ENCODE measurements at regions not wholly inside any gene's neighbourhood (a gene's known extent, or its start where the extent isn't known, plus 50 kb on each side); places are given as distances from the start of the nearest gene placed in this dataset.

DNA sequence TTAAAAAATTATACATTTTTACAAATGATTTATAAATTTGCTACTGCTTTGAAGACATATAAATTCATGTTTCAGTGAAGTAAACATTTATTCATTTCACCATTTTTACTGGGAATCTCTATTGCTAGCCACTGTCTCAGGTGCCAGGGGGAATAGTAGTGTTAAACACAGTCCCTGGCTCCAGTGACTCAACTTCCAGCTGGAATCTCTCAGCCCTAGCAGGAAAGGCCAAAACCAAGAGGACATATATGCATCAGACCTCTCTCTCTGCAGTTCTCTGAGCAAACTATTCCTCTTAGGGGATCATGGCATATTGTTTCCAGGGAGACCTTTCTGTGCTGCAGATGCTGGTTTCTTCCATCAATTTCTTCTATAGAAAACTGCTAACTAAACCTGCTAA is 1009.0 kb upstream of the LCORL start:
- Histone ChIP-seq H3K14ac (ENCODE audit: low read length in 2 of 2) (no peak overlapping the region), H2AK5ac (ENCODE audit: low read length, severe bottlenecking) (peak overlapping the region; percentile 92), H3K4me2 (ENCODE audit: low read length, poor library complexity, severe bottlenecking) (no peak overlapping the region), H4K8ac (ENCODE audit: low read length) (no peak overlapping the region), H2BK120ac (ENCODE audit: low read depth, low read length) (no peak overlapping the region), H3K18ac (ENCODE audit: low read depth in 1 of 2, low read length in 2 of 2) (peak overlapping the region in 1 of 2 experiments; percentile 54), H2BK12ac (ENCODE audit: low read length in 2 of 2) (peak overlapping the region in 1 of 2 experiments; percentile 66), H3K4ac (ENCODE audit: low read depth in 1 of 2, low read length in 2 of 2) (no peak overlapping the region), H3K36me3 (ENCODE audit: control insufficient read depth in 1 of 2, insufficient read depth in 2 of 2, low read depth in 1 of 2, low read length in 2 of 2) (no peaks in the 10 kb centered on the region), H3K4me1 (ENCODE audit: control insufficient read depth, insufficient read depth, low read depth, low read length) (peaks cover 4% of the 10 kb centered on the region), H2AFZ (ENCODE audit: low read depth, low read length) (no peak overlapping the region), H2BK15ac (ENCODE audit: low read depth, poor library complexity, severe bottlenecking) (no peak overlapping the region), H4K91ac (ENCODE audit: low read length) (no peak overlapping the region), H3K27me3 (ENCODE audit: control insufficient read depth in 1 of 2, insufficient read depth in 1 of 2, low read length in 2 of 2) (no peaks in the 10 kb centered on the region), H3K27ac (ENCODE audit: low read length, poor library complexity, severe bottlenecking) (peak overlapping the region; percentile 96), H3K23ac (ENCODE audit: low read length in 2 of 2) (no peak overlapping the region), H3K9me3 (ENCODE audit: control insufficient read depth, low read length) (no peaks in the 10 kb centered on the region), H2BK5ac (ENCODE audit: low read depth, low read length, poor library complexity, severe bottlenecking) (peak overlapping the region; percentile 76), H3K9ac (ENCODE audit: low read length) (no peak overlapping the region), H3K79me1 (replicated peaks; ENCODE audit: low read length, poor library complexity, severe bottlenecking) (no peaks in the 10 kb centered on the region), H3K4me3 (ENCODE audit: insufficient read depth in 1 of 2, low read depth in 1 of 2, low read length in 2 of 2) (no peak overlapping the region)
- peak; percentile 33 for DNase-seq

GRCh38 chr4:19030048-19030447 is 1008.5 kb upstream of the LCORL start:
- Histone ChIP-seq H3K27ac (ENCODE audit: low read length, poor library complexity, severe bottlenecking) (peak overlapping the region; percentile 96), H3K18ac (ENCODE audit: low read depth in 1 of 2, low read length in 2 of 2) (no peak overlapping the region), H2AK5ac (ENCODE audit: low read length, severe bottlenecking) (no peak overlapping the region), H2BK15ac (ENCODE audit: low read depth, poor library complexity, severe bottlenecking) (no peak overlapping the region), H4K91ac (ENCODE audit: low read length) (no peak overlapping the region), H3K9me3 (ENCODE audit: control insufficient read depth, low read length) (no peaks in the 10 kb centered on the region), H3K79me1 (replicated peaks; ENCODE audit: low read length, poor library complexity, severe bottlenecking) (no peaks in the 10 kb centered on the region), H2AFZ (ENCODE audit: low read depth, low read length) (no peak overlapping the region), H3K4me2 (ENCODE audit: low read length, poor library complexity, severe bottlenecking) (peak overlapping the region; percentile 22), H2BK12ac (ENCODE audit: low read length in 2 of 2) (no peak overlapping the region), H3K36me3 (ENCODE audit: control insufficient read depth in 1 of 2, insufficient read depth in 2 of 2, low read depth in 1 of 2, low read length in 2 of 2) (no peaks in the 10 kb centered on the region), H2BK120ac (ENCODE audit: low read depth, low read length) (no peak overlapping the region), H3K14ac (ENCODE audit: low read length in 2 of 2) (no peak overlapping the region), H3K4me1 (ENCODE audit: control insufficient read depth, insufficient read depth, low read depth, low read length) (peaks cover 4% of the 10 kb centered on the region), H3K4ac (ENCODE audit: low read depth in 1 of 2, low read length in 2 of 2) (no peak overlapping the region), H4K8ac (ENCODE audit: low read length) (no peak overlapping the region), H3K27me3 (ENCODE audit: control insufficient read depth in 1 of 2, insufficient read depth in 1 of 2, low read length in 2 of 2) (no peaks in the 10 kb centered on the region), H3K9ac (ENCODE audit: low read length) (no peak overlapping the region), H2BK5ac (ENCODE audit: low read depth, low read length, poor library complexity, severe bottlenecking) (no peak overlapping the region), H3K23ac (ENCODE audit: low read length in 2 of 2) (no peak overlapping the region), H3K4me3 (ENCODE audit: insufficient read depth in 1 of 2, low read depth in 1 of 2, low read length in 2 of 2) (no peak overlapping the region)
- no peak for DNase-seq
- 28% methylated on average over 2 of the region's 2 CpGs for WGBS

GRCh38 chr4:19026281-19026680 is 1004.7 kb upstream of the LCORL start:
- Histone ChIP-seq H3K27ac (ENCODE audit: low read length, poor library complexity, severe bottlenecking) (no peak overlapping the region), H2BK15ac (ENCODE audit: low read depth, poor library complexity, severe bottlenecking) (no peak overlapping the region), H3K18ac (ENCODE audit: low read depth in 1 of 2, low read length in 2 of 2) (no peak overlapping the region), H3K9me3 (ENCODE audit: control insufficient read depth, low read length) (no peaks in the 10 kb centered on the region), H3K4me1 (ENCODE audit: control insufficient read depth, insufficient read depth, low read depth, low read length) (no peaks in the 10 kb centered on the region), H3K9ac (ENCODE audit: low read length) (no peak overlapping the region), H2AFZ (ENCODE audit: low read depth, low read length) (no peak overlapping the region), H4K91ac (ENCODE audit: low read length) (no peak overlapping the region), H2BK5ac (ENCODE audit: low read depth, low read length, poor library complexity, severe bottlenecking) (no peak overlapping the region), H3K79me1 (replicated peaks; ENCODE audit: low read length, poor library complexity, severe bottlenecking) (no peaks in the 10 kb centered on the region), H3K14ac (ENCODE audit: low read length in 2 of 2) (no peak overlapping the region), H3K4me3 (ENCODE audit: insufficient read depth in 1 of 2, low read depth in 1 of 2, low read length in 2 of 2) (no peak overlapping the region), H3K4ac (ENCODE audit: low read depth in 1 of 2, low read length in 2 of 2) (no peak overlapping the region), H2AK5ac (ENCODE audit: low read length, severe bottlenecking) (no peak overlapping the region), H3K23ac (ENCODE audit: low read length in 2 of 2) (no peak overlapping the region), H4K8ac (ENCODE audit: low read length) (no peak overlapping the region), H3K36me3 (ENCODE audit: control insufficient read depth in 1 of 2, insufficient read depth in 2 of 2, low read depth in 1 of 2, low read length in 2 of 2) (no peaks in the 10 kb centered on the region), H3K4me2 (ENCODE audit: low read length, poor library complexity, severe bottlenecking) (no peak overlapping the region), H3K27me3 (ENCODE audit: control insufficient read depth in 1 of 2, insufficient read depth in 1 of 2, low read length in 2 of 2) (no peaks in the 10 kb centered on the region), H2BK12ac (ENCODE audit: low read length in 2 of 2) (no peak overlapping the region), H2BK120ac (ENCODE audit: low read depth, low read length) (no peak overlapping the region)
- DNase-seq = no peak
- 66% methylated on average over 1 of the region's 1 CpG for WGBS

GRCh38 chr4:19025031-19025430 is 1003.5 kb upstream of the LCORL start:
- H2AK5ac ChIP-seq (ENCODE audit: low read length, severe bottlenecking) = peak overlapping the region; percentile 73
- H3K4ac ChIP-seq (ENCODE audit: low read depth in 1 of 2, low read length in 2 of 2) = no peak overlapping the region
- H3K9ac ChIP-seq (ENCODE audit: low read length) = no peak overlapping the region
- no peaks in the 10 kb centered on the region for H3K79me1 ChIP-seq (replicated peaks; ENCODE audit: low read length, poor library complexity, severe bottlenecking)
- no peak overlapping the region for H3K18ac ChIP-seq (ENCODE audit: low read depth in 1 of 2, low read length in 2 of 2)
- H3K4me1 ChIP-seq (ENCODE audit: control insufficient read depth, insufficient read depth, low read depth, low read length) = no peaks in the 10 kb centered on the region
- no peak overlapping the region for H2BK12ac ChIP-seq (ENCODE audit: low read length in 2 of 2)
- H3K36me3 ChIP-seq (ENCODE audit: control insufficient read depth in 1 of 2, insufficient read depth in 2 of 2, low read depth in 1 of 2, low read length in 2 of 2) = no peaks in the 10 kb centered on the region
- H3K14ac ChIP-seq (ENCODE audit: low read length in 2 of 2) = no peak overlapping the region
- no peak overlapping the region for H3K27ac ChIP-seq (ENCODE audit: low read length, poor library complexity, severe bottlenecking)
- no peaks in the 10 kb centered on the region for H3K27me3 ChIP-seq (ENCODE audit: control insufficient read depth in 1 of 2, insufficient read depth in 1 of 2, low read length in 2 of 2)
- H2AFZ ChIP-seq (ENCODE audit: low read depth, low read length) = no peak overlapping the region
- no peak overlapping the region for H3K4me3 ChIP-seq (ENCODE audit: insufficient read depth in 1 of 2, low read depth in 1 of 2, low read length in 2 of 2)
- H3K9me3 ChIP-seq (ENCODE audit: control insufficient read depth, low read length) = no peaks in the 10 kb centered on the region
- no peak overlapping the region for H3K23ac ChIP-seq (ENCODE audit: low read length in 2 of 2)
- H3K4me2 ChIP-seq (ENCODE audit: low read length, poor library complexity, severe bottlenecking) = no peak overlapping the region
- H2BK5ac ChIP-seq (ENCODE audit: low read depth, low read length, poor library complexity, severe bottlenecking) = no peak overlapping the region
- 50% methylated on average over 2 of the region's 2 CpGs for WGBS
- no peak overlapping the region for H4K91ac ChIP-seq (ENCODE audit: low read length)
- DNase-seq = no peak
- no peak overlapping the region for H2BK120ac ChIP-seq (ENCODE audit: low read depth, low read length)
- H4K8ac ChIP-seq (ENCODE audit: low read length) = no peak overlapping the region
- H2BK15ac ChIP-seq (ENCODE audit: low read depth, poor library complexity, severe bottlenecking) = no peak overlapping the region

Data from mesenchymal stem cell (in vitro differentiated cells and primary cell).